ENCODE measurements at regions not wholly inside any gene's neighbourhood (a gene's known extent, or its start where the extent isn't known, plus 50 kb on each side); places are given as distances from the start of the nearest gene placed in this dataset.
"Not testable (repeated sequence)": the region's sequence is repeated elsewhere in the genome, so short reads cannot be mapped to it uniquely, and the experiment has no call there.

DNA sequence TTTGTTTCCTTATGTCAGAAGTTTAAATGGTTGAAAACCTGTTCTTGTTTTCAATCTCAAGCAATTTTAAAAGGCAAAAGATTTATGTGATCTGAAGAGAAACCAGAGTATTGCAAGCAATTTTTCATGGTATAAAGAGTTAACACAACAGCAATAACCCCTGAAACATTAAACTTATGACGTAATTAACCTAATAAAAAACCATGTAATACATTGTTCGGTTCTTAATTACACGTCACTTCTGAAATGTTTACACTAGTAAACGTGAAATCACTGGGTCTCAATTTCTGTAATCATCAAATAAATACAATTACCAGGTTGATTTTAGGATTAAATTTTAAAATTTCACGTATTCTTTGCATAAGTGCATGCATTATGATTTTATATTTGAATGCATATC, 914.5 kb downstream of the NLGN4X start:
- ChIA-PET CTCF (no interaction called here), POLR2A (ENCODE audit: low non-redundant PET) (no interaction called here)
- H3K27ac ChIP-seq: no peak overlapping the region
- no peak for DNase-seq (ENCODE audit: low spot score)
- TF ChIP-seq, protein P1, sequence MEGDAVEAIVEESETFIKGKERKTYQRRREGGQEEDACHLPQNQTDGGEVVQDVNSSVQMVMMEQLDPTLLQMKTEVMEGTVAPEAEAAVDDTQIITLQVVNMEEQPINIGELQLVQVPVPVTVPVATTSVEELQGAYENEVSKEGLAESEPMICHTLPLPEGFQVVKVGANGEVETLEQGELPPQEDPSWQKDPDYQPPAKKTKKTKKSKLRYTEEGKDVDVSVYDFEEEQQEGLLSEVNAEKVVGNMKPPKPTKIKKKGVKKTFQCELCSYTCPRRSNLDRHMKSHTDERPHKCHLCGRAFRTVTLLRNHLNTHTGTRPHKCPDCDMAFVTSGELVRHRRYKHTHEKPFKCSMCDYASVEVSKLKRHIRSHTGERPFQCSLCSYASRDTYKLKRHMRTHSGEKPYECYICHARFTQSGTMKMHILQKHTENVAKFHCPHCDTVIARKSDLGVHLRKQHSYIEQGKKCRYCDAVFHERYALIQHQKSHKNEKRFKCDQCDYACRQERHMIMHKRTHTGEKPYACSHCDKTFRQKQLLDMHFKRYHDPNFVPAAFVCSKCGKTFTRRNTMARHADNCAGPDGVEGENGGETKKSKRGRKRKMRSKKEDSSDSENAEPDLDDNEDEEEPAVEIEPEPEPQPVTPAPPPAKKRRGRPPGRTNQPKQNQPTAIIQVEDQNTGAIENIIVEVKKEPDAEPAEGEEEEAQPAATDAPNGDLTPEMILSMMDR (conservative IDR thresholded peaks at IDR 0.05; ENCODE audit: low read depth): no peak

DNA sequence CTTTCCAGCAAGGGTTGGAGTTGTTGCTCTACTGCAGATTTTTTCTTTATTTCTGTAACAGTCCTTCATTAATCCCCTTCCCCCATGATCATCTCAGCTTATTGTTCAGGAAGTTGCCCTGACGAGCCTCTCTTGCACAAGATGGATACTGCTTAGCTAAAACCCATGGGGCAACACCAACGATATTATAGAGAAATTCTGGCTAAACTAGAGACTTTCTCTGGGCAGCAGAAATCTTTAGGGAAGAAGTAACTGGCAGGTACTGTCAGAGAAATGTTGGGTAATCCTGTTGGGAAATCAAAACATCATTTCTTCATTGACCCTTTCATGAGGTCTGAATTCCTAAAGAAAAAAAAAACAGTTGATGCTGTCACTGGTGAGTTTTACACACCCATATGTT, 921.3 kb downstream of the NLGN4X start:
- H3K27ac ChIP-seq: no peak overlapping the region
- DNase-seq (ENCODE audit: low spot score): no peak
- TF ChIP-seq, protein P1 (conservative IDR thresholded peaks at IDR 0.05; ENCODE audit: low read depth): no peak
- ChIA-PET POLR2A (ENCODE audit: low non-redundant PET) (no interaction called here), CTCF (no interaction called here)

DNA sequence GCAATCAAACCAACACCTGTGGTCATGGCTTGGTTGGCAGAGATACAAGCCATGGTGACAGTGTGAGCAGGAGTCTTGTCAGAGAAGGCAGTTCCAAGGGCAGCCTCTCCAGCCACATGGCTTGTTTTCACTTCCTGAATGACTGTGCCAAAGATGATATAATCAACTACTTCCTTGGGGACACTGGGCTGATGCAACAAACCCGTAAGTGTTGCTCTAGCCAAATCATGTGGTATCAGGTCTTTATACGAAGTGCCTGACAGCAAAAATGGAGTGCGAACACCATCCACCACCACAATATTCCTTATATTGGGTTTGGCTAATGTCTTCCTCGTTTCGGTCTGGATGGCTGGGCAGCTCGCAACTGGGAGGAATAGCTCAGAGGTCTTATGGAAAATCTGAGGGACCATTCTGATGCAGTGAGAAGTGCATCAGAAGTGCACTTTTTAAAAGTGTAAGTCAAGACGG, 922.0 kb downstream of the NLGN4X start:
- H3K27ac ChIP-seq: no peak overlapping the region
- ChIA-PET CTCF (no interaction called here), POLR2A (ENCODE audit: low non-redundant PET) (no interaction called here)
- TF ChIP-seq, protein P1 (conservative IDR thresholded peaks at IDR 0.05; ENCODE audit: low read depth): no peak
- no peak for DNase-seq (ENCODE audit: low spot score)

DNA sequence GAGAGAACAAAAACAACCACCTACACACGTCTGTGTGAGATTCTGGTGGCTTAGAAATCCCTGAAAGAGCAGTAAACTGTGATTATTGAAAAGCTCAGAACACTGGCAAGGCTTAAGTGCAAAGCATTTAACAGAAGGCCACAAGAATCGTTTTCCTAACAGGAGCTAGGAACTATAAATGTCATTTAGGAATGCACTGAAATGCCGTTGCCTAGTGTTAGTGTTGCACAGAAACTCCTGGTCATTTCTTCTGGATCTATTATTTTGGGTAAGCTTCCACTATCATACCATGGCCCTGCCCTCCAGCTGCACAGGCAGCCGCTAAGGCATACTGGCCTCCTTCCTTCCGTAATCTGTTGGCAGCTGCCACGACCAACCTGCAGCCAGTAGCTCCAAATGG, 923.2 kb downstream of the NLGN4X start:
- TF ChIP-seq, protein P1 (conservative IDR thresholded peaks at IDR 0.05; ENCODE audit: low read depth): no peak
- CTCF ChIA-PET: no interaction called here
- POLR2A ChIA-PET (ENCODE audit: low non-redundant PET): no interaction called here
- H3K27ac ChIP-seq: no peak overlapping the region
- DNase-seq (ENCODE audit: low spot score): no peak

DNA sequence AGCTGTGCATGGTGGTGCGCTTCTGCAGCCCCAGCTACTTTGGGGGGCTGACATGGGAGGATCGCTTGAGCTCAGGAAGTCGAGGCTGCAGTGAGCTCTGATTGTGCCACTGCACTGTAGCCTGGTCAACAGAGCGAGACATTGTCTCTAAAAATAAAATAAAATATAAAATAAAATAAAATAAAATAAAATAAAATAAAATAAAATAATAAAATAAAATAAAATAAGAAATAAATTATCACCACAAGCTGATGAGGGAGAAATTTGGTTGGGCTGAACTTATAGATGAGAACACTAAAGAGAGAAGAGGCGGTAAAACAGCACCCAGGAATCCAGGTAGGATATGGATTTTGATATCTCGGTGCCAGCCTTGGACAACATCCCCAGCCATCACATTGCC, 933.7 kb downstream of the NLGN4X start:
- ChIA-PET CTCF (no interaction called here), POLR2A (ENCODE audit: low non-redundant PET) (no interaction called here)
- TF ChIP-seq, protein P1 (conservative IDR thresholded peaks at IDR 0.05; ENCODE audit: low read depth): no peak
- H3K27ac ChIP-seq: no peak overlapping the region
- no peak for DNase-seq (ENCODE audit: low spot score)

DNA sequence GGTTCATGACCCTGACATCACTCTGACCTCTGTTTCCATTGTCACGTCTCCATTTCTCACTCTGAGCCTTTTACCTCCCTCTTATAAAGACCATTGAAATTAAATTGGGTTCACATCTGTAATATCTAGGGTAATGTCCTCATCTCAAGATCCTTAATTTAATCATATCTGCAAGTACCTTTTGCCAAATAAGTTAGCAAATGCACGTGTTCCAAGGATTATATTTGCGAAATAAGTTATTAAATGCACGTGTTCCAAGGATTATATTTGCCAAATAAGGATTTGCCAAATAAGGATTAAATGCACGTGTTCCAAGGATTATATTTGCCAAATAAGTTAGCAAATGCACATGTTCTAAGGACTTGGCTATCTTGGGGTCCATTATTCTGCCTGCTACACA, 938.0 kb downstream of the NLGN4X start:
- POLR2A ChIA-PET (ENCODE audit: low non-redundant PET): no interaction called here
- no peak overlapping the region for H3K27ac ChIP-seq
- no peak for DNase-seq (ENCODE audit: low spot score)
- TF ChIP-seq, protein P1 (conservative IDR thresholded peaks at IDR 0.05; ENCODE audit: low read depth): no peak
- CTCF ChIA-PET: no interaction called here

DNA sequence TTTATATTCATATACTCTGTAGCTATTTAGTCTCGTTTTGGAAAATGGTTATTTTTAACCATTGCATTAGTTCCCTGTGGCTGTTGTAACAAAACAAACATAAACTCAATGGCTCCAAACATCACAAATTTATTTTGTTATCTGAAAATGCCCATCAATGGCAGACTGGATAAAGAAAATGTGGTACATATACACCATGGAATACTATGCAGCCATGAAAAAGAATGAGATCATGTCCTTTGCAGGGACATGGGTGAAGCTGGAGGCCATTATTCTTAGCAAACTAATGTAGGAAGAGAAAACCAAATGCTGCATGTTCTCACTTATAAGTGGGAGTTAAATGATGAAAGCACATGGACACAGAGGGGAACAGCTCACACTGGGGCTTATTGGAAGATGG, 938.7 kb downstream of the NLGN4X start:
- POLR2A ChIA-PET (ENCODE audit: low non-redundant PET); DNase-seq (ENCODE audit: low spot score); H3K27ac ChIP-seq; CTCF ChIA-PET: not testable (repeated sequence)
